CMK (cell line): ENCODE measurements at regions not wholly inside any gene's neighbourhood (a gene's known extent, or its start where the extent isn't known, plus 50 kb on each side); places are given as distances from the start of the nearest gene placed in this dataset.
"Not testable (repeated sequence)": the region's sequence is repeated elsewhere in the genome, so short reads cannot be mapped to it uniquely, and the experiment has no call there.

Experiments used
- DNase-seq: peaks from one replicate; pipeline ENCODE4 v3.0.0-alpha.2; 2010; ENCODE audit warnings: low read depth

DNA sequence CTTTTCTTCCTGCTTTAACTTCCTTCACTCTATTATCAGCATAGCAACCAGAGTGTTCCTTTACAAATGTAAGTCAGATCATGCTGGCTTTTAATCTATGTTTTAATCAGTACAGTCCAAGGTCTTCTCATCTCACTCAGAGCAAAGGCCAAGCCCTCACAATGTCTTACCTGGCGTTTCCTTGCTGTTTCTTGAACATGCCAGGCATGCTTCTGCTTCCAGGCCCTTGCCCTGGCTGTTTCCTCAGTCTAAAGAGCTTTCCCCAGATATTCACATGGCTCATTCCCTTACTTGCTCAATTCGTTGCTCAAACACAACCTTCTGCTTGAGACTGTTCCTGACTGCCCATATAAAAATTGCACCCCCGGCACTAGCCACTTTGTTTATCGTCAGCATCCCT, 121.7 kb upstream of the GLRA1 start:
- DNase-seq = no peak

DNA sequence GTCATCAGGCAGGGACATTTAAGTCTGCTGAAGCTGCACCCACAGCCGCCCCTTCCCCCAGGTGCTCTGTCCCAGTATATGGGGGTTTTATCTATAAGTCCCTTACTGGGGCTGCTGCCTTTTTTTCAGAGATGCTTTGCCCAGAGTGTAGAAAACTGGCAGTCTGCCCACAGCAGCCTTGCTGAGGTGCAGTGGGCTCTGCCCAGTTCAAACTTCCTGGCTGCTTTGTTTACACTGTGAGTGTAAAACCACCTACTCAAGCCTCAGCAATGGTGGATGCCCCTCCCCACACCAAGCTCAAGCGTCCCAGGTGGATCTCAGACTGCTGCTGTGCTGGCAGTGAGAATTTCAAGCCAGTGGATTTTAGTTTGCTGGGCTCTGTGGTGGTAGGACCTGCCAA, 114.2 kb upstream of the GLRA1 start:
- DNase-seq = not testable (repeated sequence)

DNA sequence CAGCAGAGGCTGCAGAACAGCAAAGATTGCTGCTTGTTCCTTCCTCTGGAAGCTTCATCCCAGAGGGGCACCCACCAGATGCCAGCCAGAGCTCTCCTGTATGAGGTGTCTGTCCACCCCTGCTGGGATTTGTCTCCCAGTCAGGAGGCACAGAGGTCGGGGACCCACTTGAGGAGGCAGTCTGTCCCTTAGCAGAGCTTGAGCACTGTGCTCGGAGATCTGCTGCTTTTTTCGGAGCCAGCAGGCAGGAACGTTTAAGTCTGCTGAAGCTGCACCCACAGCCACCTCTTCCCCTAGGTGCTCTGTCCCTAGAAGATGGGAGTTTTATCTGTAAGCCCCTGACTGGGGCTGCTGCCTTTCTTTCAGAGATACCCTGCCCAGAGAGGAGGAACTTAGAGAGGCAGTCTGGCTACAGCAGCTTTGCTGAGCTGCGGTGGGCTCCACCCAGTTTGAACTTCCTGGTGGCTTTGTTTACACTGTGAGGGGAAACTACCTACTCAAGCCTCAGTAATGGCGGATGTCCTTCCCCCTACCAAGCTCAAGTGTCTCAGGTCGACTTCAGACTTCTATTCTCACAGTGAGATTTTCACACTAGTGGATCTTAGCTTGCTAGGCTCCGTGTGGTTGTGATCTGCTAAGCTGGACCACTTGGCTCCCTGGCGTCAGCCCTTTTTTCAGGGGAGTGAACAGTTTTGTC, 101.8 kb upstream of the GLRA1 start:
- peak; percentile 5 for DNase-seq

DNA sequence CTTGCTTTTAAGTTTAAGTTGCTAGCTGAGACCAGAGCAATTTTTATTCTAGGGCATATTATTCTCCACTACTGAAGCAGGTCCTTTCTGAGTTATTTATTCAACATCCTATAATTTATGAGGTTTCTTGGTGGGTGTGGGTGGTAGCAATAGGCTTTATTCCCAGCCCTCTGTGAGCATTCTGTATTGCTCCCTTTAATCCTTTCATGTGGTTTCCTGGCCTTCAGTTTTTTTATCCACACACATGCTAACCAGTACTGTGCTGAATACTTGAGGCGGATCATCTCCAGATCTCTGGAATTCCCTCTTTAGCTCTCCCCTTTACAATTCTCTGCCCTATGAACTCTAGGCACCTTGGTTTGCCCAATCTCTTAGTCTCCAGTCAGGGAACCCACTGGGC, 91.8 kb upstream of the GLRA1 start:
- DNase-seq = no peak

DNA sequence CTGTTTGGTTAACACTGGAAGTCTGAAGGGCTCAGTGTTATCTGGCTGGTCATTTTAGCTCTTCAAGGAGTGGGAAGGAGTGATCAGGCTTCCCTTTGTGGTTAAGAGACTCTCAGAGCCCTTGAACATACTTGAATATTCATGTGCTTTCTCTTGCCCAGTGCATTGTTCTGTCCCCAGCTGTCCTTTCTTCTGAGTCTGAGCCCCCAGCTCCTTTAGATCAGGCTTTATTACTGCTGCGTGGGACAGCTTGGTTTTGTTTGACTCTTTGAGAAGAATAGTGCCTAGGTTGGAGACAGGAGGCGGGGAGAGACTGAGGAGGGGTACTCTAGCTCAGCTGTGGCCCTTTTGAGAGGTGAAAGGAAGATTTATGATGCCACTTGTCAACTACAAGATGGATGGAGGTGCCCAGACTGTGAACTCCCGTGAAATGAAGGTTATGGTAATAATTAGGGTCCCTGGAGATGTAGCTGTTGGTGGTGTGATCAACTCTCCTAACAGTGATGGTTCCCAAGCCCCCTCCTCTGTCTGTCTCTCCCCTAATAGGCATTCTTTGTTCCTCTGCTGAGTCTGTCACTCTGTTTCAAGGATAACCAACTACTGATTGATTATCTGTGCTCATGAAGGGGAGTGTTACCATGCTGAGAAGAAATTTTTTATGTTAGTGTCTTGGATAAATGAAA, 83.1 kb upstream of the GLRA1 start:
- no peak for DNase-seq

DNA sequence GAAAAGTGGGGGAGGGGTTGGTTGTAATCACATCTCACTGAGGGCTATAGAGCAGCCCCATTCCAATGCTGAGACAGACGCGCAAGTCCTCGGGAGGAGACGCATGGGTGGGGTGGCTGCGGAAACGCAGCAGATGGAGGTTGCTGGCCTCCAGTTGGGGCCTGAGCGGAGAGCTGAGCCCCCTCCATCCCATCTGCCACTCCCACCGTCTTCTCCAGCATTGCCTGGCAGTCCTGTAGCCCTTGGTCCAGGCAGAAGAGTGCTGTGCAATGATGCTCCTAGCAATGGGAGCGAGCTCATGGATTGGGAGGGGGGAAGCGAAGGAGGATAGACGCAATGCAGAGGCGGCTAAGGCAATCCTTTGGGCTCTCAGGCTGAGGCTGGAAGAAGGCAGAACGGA, 79.4 kb upstream of the GLRA1 start:
- no peak for DNase-seq
